GM12878 (cell line): ENCODE measurements at regions not wholly inside any gene's neighbourhood (a gene's known extent, or its start where the extent isn't known, plus 50 kb on each side); places are given as distances from the start of the nearest gene placed in this dataset.

ENCODE experiments used
- ATAC-seq: fragments of 200-7000 bp; cut with Tn5 transposase; 3 replicates; pipeline ENCODE4 v1.9.1; 2020; ENCODE audit warnings: mild to moderate bottlenecking, moderate library complexity
- BruUV-seq: library from RNA; stranded (reverse); fragments of 400-500 nt; replicated peaks from 2 replicates; lab custom pipeline; 2021; lab: Mats Ljungman, UMichigan
- CTCF ChIA-PET: fragments of 300-600 bp; sonication (Branson Sonifier 250); formaldehyde crosslinking; extraction: SDS; loops from one replicate; lab custom pipeline; 2021; ENCODE audit warnings: inconsistent platforms; lab: Yijun Ruan, JAX
- POLR2A ChIA-PET: fragments of 350-600 bp; formaldehyde crosslinking; extraction: SDS; loops from one replicate; lab custom pipeline; 2021; ENCODE audit warnings: inconsistent platforms; lab: Charles Lee
- RAD21 ChIA-PET: fragments of 300-600 bp; sonication (Branson Sonifier 250); formaldehyde crosslinking; loops from one replicate; lab custom pipeline; 2023; ENCODE audit warnings: antibody characterized with exemption; ENCODE audit not compliant: unreplicated experiment; lab: Charles Lee
- SMC1A ChIA-PET: fragments of 300-600 bp; sonication (Branson Sonifier 250); formaldehyde crosslinking; loops from one replicate; lab custom pipeline; 2023; ENCODE audit not compliant: unreplicated experiment, uncharacterized antibody; lab: Charles Lee
- DNase-seq: peaks from one replicate; pipeline ENCODE4 v3.0.0-alpha.2; 2011; ENCODE audit warnings: low read depth, low spot score
- FAIRE-seq: peaks from 3 replicates; lab custom pipeline; 2011; peaks lifted over from hg19 to GRCh38; lab: Jason Lieb, UNC
- H2AFZ ChIP-seq: 2 replicates; pipeline ENCODE4 v1.6.0; 2011; ENCODE audit warnings: low read depth, low read length, control low read depth; ENCODE audit not compliant: control insufficient read depth
- H3K27ac ChIP-seq: 2 replicates; pipeline ENCODE4 v1.5.1; 2011; ENCODE audit warnings: control low read depth; ENCODE audit not compliant: control insufficient read depth, insufficient read depth
- H3K27me3 ChIP-seq, 2 experiments: replicated peaks in 1 of 2; 2 replicates each; pipeline versions ENCODE4 v1.6.0 to v1.6.1; 2011; ENCODE audit warnings: low read length in 1 of 2; ENCODE audit not compliant: control insufficient read depth in 2 of 2, insufficient read depth in 2 of 2
- H3K36me3 ChIP-seq, 2 experiments: 2 replicates each; pipeline ENCODE4 v1.5.1; 2011; ENCODE audit warnings: low read length in 1 of 2; ENCODE audit not compliant: control insufficient read depth in 2 of 2, insufficient read depth in 2 of 2
- H3K4me1 ChIP-seq: 2 replicates; pipeline ENCODE4 v1.6.1; 2011; ENCODE audit warnings: mild to moderate bottlenecking, low read length, moderate library complexity, mixed read lengths; ENCODE audit not compliant: control insufficient read depth, insufficient read depth
- H3K4me2 ChIP-seq: 2 replicates; pipeline ENCODE4 v1.6.0; 2011; ENCODE audit warnings: control low read depth; ENCODE audit not compliant: control insufficient read depth, insufficient read depth
- H3K4me3 ChIP-seq: fragments of 200-600 bp; sonication (generic); 2 replicates; pipeline ENCODE4 v1.5.1; 2016
- H3K79me2 ChIP-seq: 2 replicates; pipeline ENCODE4 v1.6.0; 2011; ENCODE audit warnings: low read length; ENCODE audit not compliant: control insufficient read depth, insufficient read depth
- H3K9ac ChIP-seq: 2 replicates; pipeline ENCODE4 v1.8.0; 2011; ENCODE audit warnings: low read length, control low read depth, mixed read lengths; ENCODE audit not compliant: control insufficient read depth, insufficient read depth
- H3K9me3 ChIP-seq: replicated peaks from 3 replicates; pipeline ENCODE4 v1.5.1; 2011; ENCODE audit warnings: mild to moderate bottlenecking, low read length; ENCODE audit not compliant: control insufficient read depth, insufficient read depth
- H4K20me1 ChIP-seq: 2 replicates; pipeline ENCODE4 v1.6.0; 2011; ENCODE audit not compliant: control insufficient read depth, insufficient read depth
- BHLHE40 ChIP-seq, 2 experiments: fragments of 450-650 bp in 1 of 2; IDR thresholded peaks; 2 replicates each; pipeline ENCODE4 v1.6.1; 2011 to 2017; ENCODE audit warnings: low read depth in 2 of 2, borderline replicate concordance in 1 of 2, improper control_type of control experiment in 1 of 2, low read length in 1 of 2, mild to moderate bottlenecking in 1 of 2
- BMI1 ChIP-seq: fragments of 450-650 bp; IDR thresholded peaks from 2 replicates; pipeline ENCODE4 v1.6.1; 2016; ENCODE audit warnings: mild to moderate bottlenecking, moderate library complexity, borderline replicate concordance
- BRCA1 ChIP-seq: IDR thresholded peaks from 2 replicates; pipeline ENCODE4 v1.6.1; 2011; ENCODE audit warnings: low read depth, low read length, improper control_type of control experiment
- E2F4 ChIP-seq: IDR thresholded peaks from 2 replicates; pipeline ENCODE4 v1.6.1; 2012; ENCODE audit warnings: low read depth, low read length, improper control_type of control experiment
- EP300 ChIP-seq, 2 experiments: fragments of 150-350 bp in 1 of 2; IDR thresholded peaks; 2 replicates each; pipeline ENCODE4 v1.6.1; 2011 to 2012; ENCODE audit warnings: low read depth in 2 of 2, low read length in 2 of 2, borderline replicate concordance in 1 of 2, improper control_type of control experiment in 1 of 2, inconsistent platforms in 1 of 2; ENCODE audit not compliant: control insufficient read depth in 1 of 2
- IKZF1 ChIP-seq: fragments of 450-650 bp; conservative IDR thresholded peaks from 2 replicates; pipeline ENCODE4 v1.6.1; 2017; ENCODE audit warnings: antibody characterized with exemption, mild to moderate bottlenecking
- LARP7 ChIP-seq: fragments of 450-650 bp; IDR thresholded peaks from 2 replicates; pipeline ENCODE4 v1.6.1; 2017; ENCODE audit warnings: mild to moderate bottlenecking
- MEF2B ChIP-seq: fragments of 450-650 bp; IDR thresholded peaks from 2 replicates; pipeline ENCODE4 v1.6.1; 2018; ENCODE audit warnings: mild to moderate bottlenecking, moderate library complexity; ENCODE audit not compliant: partially characterized antibody, poor library complexity, severe bottlenecking
- MTA2 ChIP-seq: fragments of 450-650 bp; IDR thresholded peaks from 2 replicates; pipeline ENCODE4 v1.6.1; 2016; ENCODE audit warnings: low read depth, mild to moderate bottlenecking, moderate library complexity
- NR2C2 ChIP-seq: IDR thresholded peaks from 2 replicates; pipeline ENCODE4 v1.6.1; 2011; ENCODE audit warnings: borderline replicate concordance, low read depth; ENCODE audit not compliant: control insufficient read depth, insufficient read length
- PKNOX1 ChIP-seq: fragments of 450-650 bp; IDR thresholded peaks from 2 replicates; pipeline ENCODE4 v1.6.1; 2016; ENCODE audit warnings: mild to moderate bottlenecking
- POLR2AphosphoS2 ChIP-seq: IDR thresholded peaks from 2 replicates; pipeline ENCODE4 v1.6.1; 2011; ENCODE audit warnings: low read depth, mild to moderate bottlenecking, low read length, improper control_type of control experiment, moderate library complexity
- RCOR1 ChIP-seq: conservative IDR thresholded peaks from 2 replicates; pipeline ENCODE4 v1.6.1; 2012; ENCODE audit warnings: low read depth, low read length, improper control_type of control experiment
- SMAD1 ChIP-seq: fragments of 450-650 bp; IDR thresholded peaks from 2 replicates; pipeline ENCODE4 v1.6.1; 2018; ENCODE audit warnings: mild to moderate bottlenecking, low read depth; ENCODE audit not compliant: partially characterized antibody
- SMC3 ChIP-seq: IDR thresholded peaks from 2 replicates; pipeline ENCODE4 v1.6.1; 2011; ENCODE audit warnings: low read length, improper control_type of control experiment, borderline replicate concordance
- ZNF24 ChIP-seq: fragments of 450-650 bp; IDR thresholded peaks from 2 replicates; pipeline ENCODE4 v1.6.1; 2017; ENCODE audit warnings: antibody characterized with exemption, mild to moderate bottlenecking
- WGBS: methylation state at CpG from one replicate; pipeline ENCODE4 v1.1.6; 2016; ENCODE audit warnings: low lambda C conversion rate; ENCODE audit not compliant: insufficient replicate concordance, insufficient coverage; ENCODE audit errors: missing lambda C conversion rate; 5-methylcytosine and 5-hydroxymethylcytosine counted together
- in situ Hi-C: fragments of 300-500 bp; cut with MboI; formaldehyde crosslinking; loops from 9 replicates; pipeline ENCODE4 v1.14.3; 2018; ENCODE audit warnings: mixed read lengths
- intact Hi-C: fragments of 100-400 bp; cut with micrococcal nuclease; formaldehyde crosslinking; loops from one replicate; pipeline ENCODE4 v1.14.2; 2022; ENCODE audit not compliant: unreplicated experiment

- 2% methylated on average over 4 of the region's 4 CpGs for WGBS
- no peak for ATAC-seq
- TF ChIP-seq LARP7 (no peak), SMC3 (peak; percentile 26; the same call in 1 of the 2 replicates)
- TF ChIP-seq, all 136 proteins: peak for 1
- no peak overlapping the region for H2AFZ ChIP-seq
- DNase-seq = no peak
- no peaks in the 10 kb centered on the region for H3K27me3 ChIP-seq
- ChIA-PET RAD21 (interaction anchor here (1.7 kb wide), 1 partner anchor 200 kb away, joined by 3 read pairs; no protein-coding TSS in a partner anchor), CTCF (interaction anchor here (0.8 to 1.5 kb wide), 3 partner anchors 16 to 198 kb away, joined by 3 to 5 read pairs (median 4); no protein-coding TSS in a partner anchor), POLR2A (no interaction called here), SMC1A (interaction anchor here (0.7 to 1.6 kb wide), 2 partner anchors 19 to 236 kb away, joined by 4 read pairs; no protein-coding TSS in a partner anchor)
- no peaks in the 10 kb centered on the region for H4K20me1 ChIP-seq
- no peaks in the 10 kb centered on the region for H3K79me2 ChIP-seq
- H3K9me3 ChIP-seq = no peaks in the 10 kb centered on the region
- H3K36me3 ChIP-seq = no peaks in the 10 kb centered on the region
- no TSS peak for BruUV-seq
- intact Hi-C loops (loop anchor here (1.0 kb wide), 1 partner anchor 198 kb away; no protein-coding TSS in a partner anchor), in situ Hi-C loops (no loop called here)
- no peak overlapping the region for H3K4me2 ChIP-seq
- no peak for FAIRE-seq
- H3K4me3 ChIP-seq = no peak overlapping the region
- no peaks in the 10 kb centered on the region for H3K4me1 ChIP-seq
- no peak overlapping the region for H3K27ac ChIP-seq
- H3K9ac ChIP-seq = no peak overlapping the region
Observed at GRCh38 chr15:37682304-37682703, 252.1 kb upstream of the TMCO5A start.

GRCh38 chr15:37691911-37692310, 242.5 kb upstream of the TMCO5A start:
- Histone ChIP-seq H3K4me2 (no peak overlapping the region), H3K9ac (no peak overlapping the region), H2AFZ (no peak overlapping the region), H3K9me3 (no peaks in the 10 kb centered on the region; the same call in 2 of the 3 replicates), H4K20me1 (no peaks in the 10 kb centered on the region), H3K4me3 (no peak overlapping the region), H3K27me3 (no peaks in the 10 kb centered on the region), H3K27ac (no peak overlapping the region), H3K79me2 (no peaks in the 10 kb centered on the region), H3K36me3 (no peaks in the 10 kb centered on the region), H3K4me1 (no peaks in the 10 kb centered on the region)
- ChIA-PET POLR2A (no interaction called here), RAD21 (no interaction called here), CTCF (interaction anchor here (0.6 kb wide), 1 partner anchor 352 kb away, joined by 3 read pairs; no protein-coding TSS in a partner anchor), SMC1A (no interaction called here)
- 33% methylated on average over 4 of the region's 4 CpGs for WGBS
- no peak for DNase-seq
- ATAC-seq = no peak
- BruUV-seq = no TSS peak
- intact Hi-C loops (no loop called here), in situ Hi-C loops (no loop called here)
- no peak for FAIRE-seq
- no peak for TF ChIP-seq BHLHE40 (IDR thresholded peaks at IDR 0.05; ENCODE audit: borderline replicate concordance in 1 of 2, low read depth in 2 of 2, low read length in 1 of 2)
- TF ChIP-seq E2F4 = no peak
- no peak for TF ChIP-seq EP300 (IDR thresholded peaks at IDR 0.05; ENCODE audit: borderline replicate concordance in 1 of 2, control insufficient read depth in 1 of 2, low read depth in 2 of 2, low read length in 2 of 2)
- TF ChIP-seq POLR2AphosphoS2 = no peak
- no peak for TF ChIP-seq NR2C2
- TF ChIP-seq MTA2 = no peak
- no peak for TF ChIP-seq MEF2B
- TF ChIP-seq IKZF1 = no peak
- no peak for TF ChIP-seq ZNF24
- no peak for TF ChIP-seq SMAD1
- TF ChIP-seq BMI1 = no peak
- TF ChIP-seq PKNOX1 = no peak
- no peak for TF ChIP-seq RCOR1
- no peak for TF ChIP-seq BRCA1
